Neural cell (in vitro differentiated cells): ENCODE measurements at regions not wholly inside any gene's neighbourhood (a gene's known extent, or its start where the extent isn't known, plus 50 kb on each side); places are given as distances from the start of the nearest gene placed in this dataset.

Source experiments
- CTCF ChIP-seq: fragments of 450-650 bp; IDR thresholded peaks from 2 replicates; pipeline ENCODE4 v1.5.1; 2014; ENCODE audit warnings: antibody characterized with exemption, mild to moderate bottlenecking, moderate library complexity; ENCODE audit not compliant: poor library complexity, severe bottlenecking
- EP300 ChIP-seq: fragments of 450-650 bp; conservative IDR thresholded peaks from 2 replicates; pipeline ENCODE4 v1.6.1; 2014; ENCODE audit warnings: antibody characterized with exemption, mild to moderate bottlenecking, moderate library complexity; ENCODE audit not compliant: poor library complexity, severe bottlenecking
- EZH2 ChIP-seq: fragments of 200-600, 300-800 bp; shearing (Covaris generic), sonication (generic); IDR thresholded peaks from 2 replicates; pipeline ENCODE4 v1.6.1; 2014; ENCODE audit warnings: antibody characterized with exemption, low read length, borderline replicate concordance, mild to moderate bottlenecking; ENCODE audit not compliant: insufficient read depth, poor library complexity, severe bottlenecking
- MXI1 ChIP-seq: fragments of 450-650 bp; conservative IDR thresholded peaks from 2 replicates; pipeline ENCODE4 v1.6.1; 2014; ENCODE audit warnings: antibody characterized with exemption, mild to moderate bottlenecking; ENCODE audit not compliant: poor library complexity, severe bottlenecking
- POLR2AphosphoS5 ChIP-seq: IDR thresholded peaks from 2 replicates; pipeline ENCODE4 v1.6.1; 2012
- RAD21 ChIP-seq: fragments of 450-650 bp; conservative IDR thresholded peaks from 2 replicates; pipeline ENCODE4 v1.6.1; 2014; ENCODE audit warnings: antibody characterized with exemption, mild to moderate bottlenecking, moderate library complexity
- REST ChIP-seq: IDR thresholded peaks from 2 replicates; pipeline ENCODE4 v1.6.1; 2012; ENCODE audit warnings: borderline replicate concordance

- TF ChIP-seq POLR2AphosphoS5 (no peak), EP300 (no peak), CTCF (no peak), MXI1 (no peak), REST (no peak), RAD21 (no peak), EZH2 (no peak)
These were observed 194.4 kb downstream of the UQCRFS1 start for GRCh38 chr19:29018542-29018941.
